WERI-Rb-1 (cell line): ENCODE measurements at regions not wholly inside any gene's neighbourhood (a gene's known extent, or its start where the extent isn't known, plus 50 kb on each side); places are given as distances from the start of the nearest gene placed in this dataset.

ENCODE experiments used
- DNase-seq: peaks from one replicate; pipeline ENCODE4 v3.0.0-alpha.2; 2020
- H3K27ac ChIP-seq: fragments of 250-450 bp; sonication (Bioruptor Pico); 2 replicates; pipeline ENCODE4 v1.5.1; 2020; ENCODE audit warnings: mild to moderate bottlenecking, moderate library complexity
- H3K27me3 ChIP-seq: fragments of 250-450 bp; sonication (Bioruptor Pico); 2 replicates; pipeline ENCODE4 v1.5.1; 2021; ENCODE audit warnings: mild to moderate bottlenecking, low read depth, moderate library complexity; ENCODE audit not compliant: insufficient read depth, severe bottlenecking
- H3K36me3 ChIP-seq: fragments of 250-450 bp; sonication (Bioruptor Pico); 2 replicates; pipeline ENCODE4 v1.5.1; 2020; ENCODE audit warnings: mild to moderate bottlenecking, moderate library complexity
- H3K4me3 ChIP-seq: 2 replicates; pipeline ENCODE4 v1.5.1; 2011; ENCODE audit warnings: low read depth, mild to moderate bottlenecking, control low read depth, low read length
- H3K9me3 ChIP-seq: fragments of 250-450 bp; sonication (Bioruptor Pico); 2 replicates; pipeline ENCODE4 v1.5.1; 2021; ENCODE audit warnings: mild to moderate bottlenecking, moderate library complexity; ENCODE audit not compliant: severe bottlenecking
- CTCF ChIP-seq: IDR thresholded peaks from 2 replicates; pipeline ENCODE4 v1.5.1; 2011; ENCODE audit warnings: low read depth, mild to moderate bottlenecking, control low read depth, inconsistent platforms, low read length

DNA sequence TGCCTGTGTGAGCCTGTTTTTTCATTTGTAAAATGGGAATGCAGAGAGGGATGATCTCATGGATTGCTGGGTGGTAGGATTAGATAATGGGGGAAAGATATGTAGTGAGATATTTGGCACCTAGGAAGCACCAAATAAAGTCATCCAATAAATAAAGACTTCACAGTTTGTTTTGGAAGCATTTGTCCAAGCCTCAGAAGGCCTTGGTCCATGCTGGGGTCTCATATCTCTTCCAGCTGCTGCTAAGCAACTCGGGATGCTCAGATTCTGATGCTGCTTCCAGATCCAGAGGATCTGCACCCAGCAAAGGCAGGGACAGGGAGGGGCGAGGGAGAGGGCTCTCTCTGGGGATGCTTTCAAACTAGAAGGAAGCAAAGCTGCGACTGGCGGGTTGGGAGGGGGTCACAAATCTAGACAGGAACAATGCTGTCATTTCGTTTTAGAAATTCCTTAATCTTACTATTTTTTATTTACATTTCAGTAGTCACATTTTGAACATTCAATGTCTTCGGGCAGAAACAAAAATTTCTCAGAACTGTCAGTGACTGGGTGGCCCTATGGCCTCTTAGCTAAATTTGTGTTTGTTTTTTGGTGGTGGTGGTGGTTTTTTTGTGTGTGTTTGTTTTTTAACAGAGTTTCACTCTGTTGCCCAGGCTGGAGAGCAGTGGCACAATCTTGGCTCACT lies 114.9 kb upstream of the CDH5 start:
- H3K9me3 ChIP-seq, result no peaks in the 10 kb centered on the region
- no peak overlapping the region for H3K27ac ChIP-seq
- H3K27me3 ChIP-seq, result no peaks in the 10 kb centered on the region
- no peaks in the 10 kb centered on the region for H3K36me3 ChIP-seq
- TF ChIP-seq CTCF, result no peak
- no peak overlapping the region for H3K4me3 ChIP-seq
- no peak for DNase-seq

- no peak for TF ChIP-seq CTCF
- Histone ChIP-seq H3K9me3 (no peaks in the 10 kb centered on the region), H3K27ac (no peak overlapping the region), H3K36me3 (no peaks in the 10 kb centered on the region), H3K27me3 (no peaks in the 10 kb centered on the region), H3K4me3 (no peak overlapping the region)
- no peak for DNase-seq
Measured at GRCh38 chr16:66250686-66251431, 115.6 kb upstream of the CDH5 start.

DNA sequence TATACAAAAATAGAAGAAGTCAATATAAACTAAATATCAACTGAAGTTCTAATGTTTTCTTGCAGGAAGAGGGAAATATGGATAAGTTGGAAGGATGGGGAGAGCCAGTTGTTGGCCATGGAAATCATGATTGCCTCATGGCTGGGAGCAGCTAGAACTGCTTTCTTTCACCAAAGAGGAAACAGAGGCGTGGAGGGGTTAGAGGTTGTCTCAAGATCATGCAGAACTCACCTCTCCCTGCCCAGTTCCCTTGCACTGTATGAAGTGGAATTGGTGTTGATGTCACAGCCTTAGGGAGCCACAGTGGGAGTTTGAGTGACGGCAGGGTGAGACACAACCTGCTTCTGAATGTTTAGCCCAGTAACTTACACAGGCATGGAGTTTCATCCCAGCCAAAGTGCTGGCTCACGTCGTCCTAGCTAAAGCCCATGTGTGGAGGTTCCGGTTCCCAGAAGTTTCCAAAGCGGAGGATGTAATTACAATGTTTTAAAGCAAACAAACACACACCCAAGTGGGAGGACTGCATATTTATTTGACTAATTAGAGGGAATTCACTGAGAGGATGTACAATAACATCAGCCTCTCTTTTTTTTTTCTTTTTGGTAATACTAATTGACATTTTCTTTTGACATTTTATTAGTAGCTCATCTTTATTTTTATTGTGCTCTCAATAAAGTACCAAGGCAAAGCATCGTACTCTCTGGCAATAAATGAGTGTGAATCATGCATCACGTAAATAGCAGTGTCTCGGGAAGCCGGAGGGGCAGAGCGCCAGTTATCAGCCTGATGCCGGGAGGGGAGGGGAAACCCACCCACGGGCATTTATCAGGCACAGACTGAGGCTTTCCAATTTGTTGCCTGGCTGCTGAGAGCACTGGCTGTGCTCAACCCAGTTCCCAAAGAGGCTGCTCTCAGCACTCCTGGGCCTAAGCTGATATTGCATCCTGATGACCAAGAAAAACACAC lies 118.7 kb upstream of the CDH5 start:
- no peak for DNase-seq

GRCh38 chr16:66245868-66246267 lies 120.6 kb upstream of the CDH5 start:
- Histone ChIP-seq H3K4me3 (no peak overlapping the region), H3K27ac (no peak overlapping the region)
- TF ChIP-seq CTCF, result no peak

More for the DNA sequence above, 118.7 kb upstream of the CDH5 start:
- no peaks in the 10 kb centered on the region for H3K36me3 ChIP-seq
- H3K4me3 ChIP-seq, result no peak overlapping the region
- H3K27ac ChIP-seq, result no peak overlapping the region
- no peak for TF ChIP-seq CTCF
- H3K9me3 ChIP-seq, result no peaks in the 10 kb centered on the region
- no peaks in the 10 kb centered on the region for H3K27me3 ChIP-seq

DNA sequence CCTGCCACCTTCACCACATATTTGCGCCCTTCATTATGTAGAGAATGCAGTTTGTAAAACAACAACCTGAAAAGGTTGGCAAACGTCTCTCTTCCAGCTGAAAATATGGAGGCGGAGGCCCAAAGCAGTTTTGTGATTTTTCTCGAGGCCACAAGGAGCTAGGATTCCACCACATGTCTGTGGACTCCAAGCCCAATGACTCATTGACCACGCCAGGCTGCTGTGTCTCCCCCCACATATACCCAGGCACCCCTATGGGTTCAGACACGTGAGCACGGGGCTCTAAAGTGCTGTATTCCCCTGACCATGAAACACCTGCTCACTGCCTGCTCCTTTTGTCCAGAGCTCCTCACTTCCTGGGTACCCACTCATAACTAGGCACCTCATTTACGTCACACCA lies 121.4 kb upstream of the CDH5 start:
- Histone ChIP-seq H3K4me3 (no peak overlapping the region), H3K9me3 (no peaks in the 10 kb centered on the region), H3K27ac (no peak overlapping the region), H3K27me3 (no peaks in the 10 kb centered on the region), H3K36me3 (no peaks in the 10 kb centered on the region)
- no peak for TF ChIP-seq CTCF
- DNase-seq, result no peak

More at GRCh38 chr16:66245868-66246267, 120.6 kb upstream of the CDH5 start:
- no peaks in the 10 kb centered on the region for H3K9me3 ChIP-seq
- H3K27me3 ChIP-seq, result no peaks in the 10 kb centered on the region
- DNase-seq, result no peak
- no peaks in the 10 kb centered on the region for H3K36me3 ChIP-seq
